IPS-15b (cell line): ENCODE measurements at regions not wholly inside any gene's neighbourhood (a gene's known extent, or its start where the extent isn't known, plus 50 kb on each side); places are given as distances from the start of the nearest gene placed in this dataset.

Experiments
- H3K27me3 ChIP-seq: one replicate; pipeline ENCODE4 v1.6.1; 2013; ENCODE audit warnings: low read length; ENCODE audit not compliant: control insufficient read depth, insufficient read depth
- H3K36me3 ChIP-seq: one replicate; pipeline ENCODE4 v1.6.1; 2013; ENCODE audit warnings: low read length; ENCODE audit not compliant: control insufficient read depth, insufficient read depth
- H3K4me1 ChIP-seq: one replicate; pipeline ENCODE4 v1.6.1; 2013; ENCODE audit warnings: mild to moderate bottlenecking, low read length; ENCODE audit not compliant: control insufficient read depth, insufficient read depth
- H3K4me3 ChIP-seq: one replicate; pipeline ENCODE4 v1.5.1; 2013; ENCODE audit warnings: low read depth, low read length
- H3K9ac ChIP-seq: one replicate; pipeline ENCODE4 v1.6.1; 2013; ENCODE audit warnings: low read depth, mild to moderate bottlenecking, low read length
- H3K9me3 ChIP-seq: one replicate; pipeline ENCODE4 v1.6.1; 2013; ENCODE audit warnings: mild to moderate bottlenecking, low read length; ENCODE audit not compliant: control insufficient read depth, insufficient read depth

DNA sequence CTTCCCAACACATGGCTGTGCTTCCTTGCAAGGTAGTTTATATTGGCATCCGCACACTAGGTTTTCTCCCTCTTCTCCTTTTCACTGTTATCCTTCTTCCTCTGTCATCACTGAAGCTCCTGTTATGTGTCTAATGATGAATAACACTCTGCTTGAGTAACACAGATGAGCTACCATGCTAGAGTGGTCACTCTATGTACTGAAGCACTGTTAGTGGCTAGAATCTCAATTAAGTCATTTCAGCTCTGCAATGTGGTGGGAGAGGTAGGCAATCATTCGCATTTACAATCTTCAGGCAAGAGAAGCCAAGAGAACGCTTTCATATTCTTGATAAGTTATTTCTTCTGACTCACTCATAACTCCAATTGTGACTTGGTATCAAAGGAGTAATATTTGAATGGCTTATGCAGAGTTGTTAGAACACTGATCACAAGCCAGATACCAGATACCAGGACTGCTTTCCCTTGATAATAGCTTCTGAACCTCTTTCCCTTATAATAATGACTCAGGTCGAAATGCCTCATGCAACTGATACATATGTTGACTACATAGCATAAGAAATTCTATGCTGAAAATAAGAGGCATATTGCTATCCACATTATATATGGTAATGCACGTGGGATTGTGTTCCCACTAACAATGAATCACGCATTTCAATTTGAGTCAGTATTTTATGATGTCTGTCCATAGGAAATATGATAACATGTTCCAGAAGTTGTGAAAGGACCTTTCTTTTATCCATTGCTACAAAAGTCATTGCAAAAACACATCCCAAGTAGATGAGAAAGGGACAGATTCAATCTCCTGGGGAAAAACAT, 158.0 kb upstream of the HS3ST3A1 start:
- Histone ChIP-seq H3K9me3 (no peaks in the 10 kb centered on the region), H3K27me3 (no peaks in the 10 kb centered on the region), H3K4me3 (no peak overlapping the region), H3K4me1 (no peaks in the 10 kb centered on the region), H3K36me3 (no peaks in the 10 kb centered on the region), H3K9ac (no peak overlapping the region)

DNA sequence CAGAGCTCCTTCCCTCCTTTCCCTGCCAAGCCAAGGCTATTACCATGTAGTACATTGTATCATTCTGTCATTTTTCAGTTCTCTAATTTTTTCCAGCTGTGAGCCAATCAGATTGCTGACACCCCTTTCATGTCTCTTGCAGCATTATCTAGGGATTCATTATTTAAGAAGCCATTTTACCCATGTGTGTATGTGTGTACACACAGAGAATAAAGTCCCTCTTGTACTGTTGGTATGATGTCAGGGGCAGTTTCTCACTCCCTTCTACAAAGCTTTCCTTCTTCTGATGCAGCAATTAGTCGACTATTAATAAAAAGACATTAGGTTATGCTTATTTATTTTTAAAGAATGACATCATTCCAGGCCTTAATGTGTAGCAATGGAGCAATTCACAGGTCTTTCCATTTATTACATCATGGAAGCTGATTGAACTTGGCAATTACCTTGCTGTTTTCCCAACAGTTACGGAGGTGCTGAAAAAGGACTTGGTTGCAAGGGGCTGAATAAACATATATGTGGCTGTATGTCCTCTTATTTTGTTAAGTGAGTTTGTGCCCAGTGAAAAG, 159.4 kb upstream of the HS3ST3A1 start:
- H3K9ac ChIP-seq, result no peak overlapping the region
- H3K9me3 ChIP-seq, result no peaks in the 10 kb centered on the region
- no peaks in the 10 kb centered on the region for H3K27me3 ChIP-seq
- no peaks in the 10 kb centered on the region for H3K36me3 ChIP-seq
- no peaks in the 10 kb centered on the region for H3K4me1 ChIP-seq
- H3K4me3 ChIP-seq, result no peak overlapping the region

DNA sequence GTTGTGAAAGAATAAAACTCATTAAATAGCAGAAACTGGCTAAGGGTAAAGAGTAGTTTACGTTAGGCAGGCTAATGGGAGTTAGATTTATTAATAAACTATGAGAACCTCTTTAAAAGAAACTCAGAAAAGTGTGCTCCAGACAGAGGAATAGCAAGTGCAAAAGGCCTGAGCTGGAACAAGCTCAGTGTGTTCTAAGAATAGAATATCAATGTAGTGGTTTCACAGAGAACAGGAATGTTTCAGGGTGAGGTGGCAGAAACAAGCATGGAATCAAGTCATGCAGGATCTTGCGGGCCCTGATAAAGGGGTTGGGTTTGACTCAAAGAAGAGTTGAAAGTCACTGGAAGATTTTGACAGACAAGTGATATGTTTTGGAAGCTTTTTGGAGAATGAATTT, 164.0 kb upstream of the HS3ST3A1 start:
- Histone ChIP-seq H3K4me1 (no peaks in the 10 kb centered on the region), H3K4me3 (no peak overlapping the region), H3K9ac (no peak overlapping the region), H3K36me3 (no peaks in the 10 kb centered on the region), H3K9me3 (peaks cover 7% of the 10 kb centered on the region), H3K27me3 (no peaks in the 10 kb centered on the region)

DNA sequence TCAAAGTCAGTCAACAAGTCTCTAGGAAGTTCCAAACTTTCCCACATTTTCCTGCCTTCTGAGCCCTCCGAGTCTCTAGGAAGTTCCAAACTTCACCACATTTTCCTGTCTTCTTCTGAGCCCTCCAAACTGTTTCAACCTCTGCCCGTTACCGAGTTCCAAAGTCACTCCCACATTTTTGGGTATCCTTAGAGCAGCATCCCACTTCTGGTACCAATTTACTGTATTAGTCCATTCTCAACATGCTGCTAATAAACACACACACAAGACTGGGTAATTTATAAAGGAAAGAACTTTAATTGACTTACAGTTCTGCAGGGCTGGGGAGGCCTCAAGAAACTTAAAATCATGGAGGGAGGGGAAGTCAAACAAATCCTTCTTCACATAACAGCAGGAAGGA, 169.0 kb upstream of the HS3ST3A1 start:
- H3K36me3 ChIP-seq, result no peaks in the 10 kb centered on the region
- no peaks in the 10 kb centered on the region for H3K27me3 ChIP-seq
- H3K9ac ChIP-seq, result no peak overlapping the region
- H3K4me3 ChIP-seq, result no peak overlapping the region
- H3K4me1 ChIP-seq, result no peaks in the 10 kb centered on the region
- peaks cover 8% of the 10 kb centered on the region for H3K9me3 ChIP-seq

- H3K9ac ChIP-seq, result no peak overlapping the region
- H3K4me1 ChIP-seq, result no peaks in the 10 kb centered on the region
- H3K27me3 ChIP-seq, result no peaks in the 10 kb centered on the region
- H3K4me3 ChIP-seq, result no peak overlapping the region
- H3K36me3 ChIP-seq, result no peaks in the 10 kb centered on the region
- peaks cover 4% of the 10 kb centered on the region for H3K9me3 ChIP-seq
These were observed 173.7 kb upstream of the HS3ST3A1 start for GRCh38 chr17:13775450-13775849.

DNA sequence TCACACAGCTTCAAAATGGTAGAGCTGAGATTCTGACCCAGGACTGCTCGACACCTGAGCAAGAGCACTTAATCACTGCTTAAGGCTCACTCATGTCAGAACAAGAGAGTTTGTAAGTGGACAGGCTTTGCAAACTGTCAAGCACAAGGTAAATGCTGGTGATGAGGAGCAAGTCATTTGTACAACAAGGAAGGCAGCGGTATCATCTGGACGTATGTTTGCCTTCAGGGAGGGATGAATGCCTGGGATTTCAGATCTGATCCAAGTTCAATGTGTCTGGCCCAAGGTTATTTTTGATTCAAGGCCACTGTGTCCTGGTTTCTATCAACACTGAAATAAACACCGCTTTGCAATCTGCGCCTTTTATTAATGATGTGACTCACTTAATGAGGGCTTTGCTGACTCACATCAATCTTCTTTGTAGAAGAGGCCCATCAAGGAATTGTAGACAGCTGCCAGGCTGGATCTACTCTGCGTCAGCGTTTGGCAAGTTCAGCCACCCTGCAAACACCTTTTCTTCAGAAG, 174.4 kb upstream of the HS3ST3A1 start:
- Histone ChIP-seq H3K9ac (no peak overlapping the region), H3K4me3 (no peak overlapping the region), H3K4me1 (no peaks in the 10 kb centered on the region), H3K36me3 (no peaks in the 10 kb centered on the region), H3K9me3 (no peaks in the 10 kb centered on the region), H3K27me3 (no peaks in the 10 kb centered on the region)

DNA sequence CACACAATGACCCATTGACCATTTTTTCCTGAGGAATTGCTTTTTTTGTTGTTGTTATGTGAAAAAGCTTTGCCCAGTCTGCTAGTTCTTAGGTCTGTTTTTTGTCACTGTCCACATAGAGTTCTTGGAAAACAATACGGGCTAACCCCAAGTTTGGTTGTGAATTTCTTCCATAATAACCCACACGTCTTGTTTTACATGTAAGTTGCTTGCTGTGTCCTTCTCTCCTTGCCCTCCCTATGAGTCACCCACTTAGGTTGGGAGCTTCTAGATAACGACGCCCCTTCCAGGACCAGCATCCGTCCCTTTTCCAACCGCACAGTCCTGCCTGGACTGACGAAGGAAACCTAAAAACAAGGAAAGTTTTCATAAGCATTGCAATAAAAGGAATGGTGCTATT, 175.3 kb upstream of the HS3ST3A1 start:
- Histone ChIP-seq H3K9me3 (no peaks in the 10 kb centered on the region), H3K36me3 (no peaks in the 10 kb centered on the region), H3K4me3 (no peak overlapping the region), H3K27me3 (no peaks in the 10 kb centered on the region), H3K9ac (no peak overlapping the region), H3K4me1 (no peaks in the 10 kb centered on the region)

DNA sequence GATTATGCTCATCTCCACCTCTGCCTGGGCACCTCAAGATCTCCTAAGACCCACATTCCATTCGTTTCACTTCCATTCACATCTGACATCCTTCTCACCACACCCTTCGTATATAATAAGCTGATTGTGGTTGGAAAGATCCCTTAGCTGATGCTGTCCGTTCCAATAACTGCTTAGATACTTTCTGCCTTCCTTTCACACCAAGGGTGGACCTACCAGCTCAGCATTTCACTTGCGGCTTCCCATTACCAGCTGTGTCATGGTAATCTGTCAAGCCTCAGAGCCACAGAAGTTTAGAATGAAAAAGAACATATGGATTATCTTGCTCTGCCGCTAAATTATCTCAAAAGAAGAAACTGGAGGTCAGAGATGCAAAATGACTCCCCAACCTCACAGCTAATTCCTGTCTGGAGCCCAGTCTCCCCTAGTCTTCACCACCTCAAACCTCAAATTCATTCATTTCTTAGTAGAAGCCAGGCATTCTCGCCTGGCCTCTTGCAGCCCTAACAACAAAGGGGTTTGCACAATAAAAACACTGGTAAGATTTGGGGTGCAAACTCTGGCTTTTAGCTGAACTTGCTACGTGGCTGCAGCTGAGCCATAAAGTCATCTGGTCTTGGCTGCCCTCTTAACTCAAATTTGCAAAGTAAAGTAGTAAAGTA, 182.8 kb upstream of the HS3ST3A1 start:
- H3K4me3 ChIP-seq, result no peak overlapping the region
- H3K9ac ChIP-seq, result no peak overlapping the region
- H3K36me3 ChIP-seq, result no peaks in the 10 kb centered on the region
- no peaks in the 10 kb centered on the region for H3K9me3 ChIP-seq
- H3K4me1 ChIP-seq, result no peaks in the 10 kb centered on the region
- H3K27me3 ChIP-seq, result no peaks in the 10 kb centered on the region

DNA sequence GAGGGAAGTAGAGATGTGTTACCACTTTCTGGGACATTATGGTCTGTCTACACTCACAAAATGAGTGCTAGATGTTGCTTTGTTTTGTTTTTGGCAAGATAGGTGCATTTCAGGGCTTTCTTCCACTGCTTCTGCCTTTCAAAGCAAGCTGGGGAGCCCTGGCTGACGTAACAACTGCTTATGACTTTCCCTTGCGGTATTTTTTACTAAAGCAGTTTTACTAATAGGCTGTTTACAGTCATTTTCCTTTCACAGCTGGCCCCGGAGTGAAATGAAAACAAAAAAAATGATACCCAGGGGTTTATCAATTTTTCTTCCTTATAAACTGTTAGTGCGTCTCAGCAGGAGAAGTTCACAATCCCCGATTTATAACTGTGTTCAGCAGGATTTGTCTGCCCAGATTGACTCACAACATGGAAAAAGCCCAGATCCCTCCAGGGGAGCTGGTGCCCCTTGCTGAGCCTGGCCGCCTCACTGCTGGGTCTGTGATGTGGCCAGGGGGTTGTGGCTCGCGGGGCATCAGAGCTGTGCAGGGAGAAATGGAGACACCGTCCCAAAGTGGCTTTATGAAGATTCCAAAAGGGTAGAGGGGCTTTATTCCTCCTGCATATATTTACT, 184.4 kb upstream of the HS3ST3A1 start:
- Histone ChIP-seq H3K4me3 (no peak overlapping the region), H3K4me1 (no peaks in the 10 kb centered on the region), H3K9ac (no peak overlapping the region), H3K36me3 (no peaks in the 10 kb centered on the region), H3K27me3 (no peaks in the 10 kb centered on the region), H3K9me3 (no peaks in the 10 kb centered on the region)

GRCh38 chr17:13787636-13788035, 185.9 kb upstream of the HS3ST3A1 start:
- Histone ChIP-seq H3K27me3 (no peaks in the 10 kb centered on the region), H3K9me3 (no peaks in the 10 kb centered on the region), H3K36me3 (no peaks in the 10 kb centered on the region), H3K4me1 (no peaks in the 10 kb centered on the region), H3K4me3 (no peak overlapping the region), H3K9ac (no peak overlapping the region)

DNA sequence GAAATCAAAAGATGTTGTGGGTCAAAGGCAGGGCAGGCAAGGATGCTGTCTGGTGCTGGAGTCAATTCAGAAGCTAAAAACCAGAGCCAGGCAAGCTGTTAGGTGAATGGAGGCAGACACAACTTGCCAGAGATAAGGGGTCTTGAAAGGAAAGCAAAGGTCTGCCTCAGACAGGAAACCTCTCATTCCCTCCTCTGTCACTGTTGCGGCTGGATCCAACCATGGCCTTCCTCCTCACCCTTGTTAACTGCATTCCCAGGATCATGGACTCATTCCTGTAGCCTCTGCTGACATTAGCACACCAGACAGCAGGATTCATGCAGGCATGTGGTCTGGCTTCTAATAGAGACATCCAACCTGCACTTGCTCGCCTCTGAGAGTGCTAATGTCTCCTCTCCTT, 186.7 kb upstream of the HS3ST3A1 start:
- Histone ChIP-seq H3K36me3 (no peaks in the 10 kb centered on the region), H3K4me1 (no peaks in the 10 kb centered on the region), H3K9me3 (no peaks in the 10 kb centered on the region), H3K27me3 (no peaks in the 10 kb centered on the region), H3K9ac (no peak overlapping the region), H3K4me3 (no peak overlapping the region)
